ENCODE measurements at regions not wholly inside any gene's neighbourhood (a gene's known extent, or its start where the extent isn't known, plus 50 kb on each side); places are given as distances from the start of the nearest gene placed in this dataset.

- no peak overlapping the region for H3K4me3 Mint-ChIP-seq
- no peaks in the 10 kb centered on the region for H3K36me3 ChIP-seq (replicated peaks in 1 of 2; ENCODE audit: control extremely low read depth in 1 of 2, control insufficient read depth in 1 of 2, extremely low read depth in 1 of 2, insufficient read depth in 2 of 2, low read length in 1 of 2)
- H4K20me1 ChIP-seq (ENCODE audit: control insufficient read depth, insufficient read depth, low read length, poor library complexity, severe bottlenecking), result no peaks in the 10 kb centered on the region
- no peak overlapping the region for H3K27ac ChIP-seq (ENCODE audit: low read length in 2 of 2)
- no peaks in the 10 kb centered on the region for H3K4me1 Mint-ChIP-seq
- peaks cover 4% of the 10 kb centered on the region for H3K27me3 Mint-ChIP-seq
- no peak for DNase-seq
- intact Hi-C loops (cut with micrococcal nuclease), result no loop called here
- no peak overlapping the region for H3K9ac ChIP-seq (ENCODE audit: low read length)
- H3K4me2 ChIP-seq (replicated peaks; ENCODE audit: low read depth, low read length, poor library complexity, severe bottlenecking), result no peak overlapping the region
- no peak overlapping the region for H3K4me3 ChIP-seq (ENCODE audit: control extremely low read depth in 1 of 5, extremely low read depth in 1 of 5, insufficient read depth in 1 of 5, low read depth in 2 of 5, low read length in 4 of 5)
- POLR2A ChIA-PET, result no interaction called here
- H3K27me3 ChIP-seq (replicated peaks in 1 of 4; ENCODE audit: control extremely low read depth in 1 of 4, control insufficient read depth in 3 of 4, insufficient read depth in 4 of 4, low read length in 3 of 4), result no peaks in the 10 kb centered on the region
- ATAC-seq (ENCODE audit: low read depth), result no peak
- CTCF ChIA-PET, result no interaction called here
- H2AFZ ChIP-seq (ENCODE audit: insufficient read depth, low read depth, low read length, poor library complexity, severe bottlenecking), result no peak overlapping the region
- no peaks in the 10 kb centered on the region for H3K79me2 ChIP-seq (ENCODE audit: control insufficient read depth, insufficient read depth, low read length)
- no peak for TF ChIP-seq CTCF (IDR thresholded peaks at IDR 0.05)
- TF ChIP-seq EZH2 (IDR thresholded peaks at IDR 0.05; ENCODE audit: borderline replicate concordance, insufficient read depth, low read depth, low read length, poor library complexity, severe bottlenecking), result no peak
- peaks cover 3% of the 10 kb centered on the region for H3K9me3 Mint-ChIP-seq (ENCODE audit: insufficient read depth)
- WGBS (ENCODE audit: insufficient coverage), result 78% methylated on average over 4 of the region's 4 CpGs
- H3K9me3 ChIP-seq (ENCODE audit: control extremely low read depth in 1 of 3, control insufficient read depth in 2 of 3, insufficient read depth in 1 of 3, low read length in 2 of 3), result peaks cover 0 to under 1% (median 0%) of the 10 kb centered on the region in 3 donors
- no peak overlapping the region for H3K27ac Mint-ChIP-seq
- H3K4me1 ChIP-seq (ENCODE audit: control insufficient read depth in 2 of 2, insufficient read depth in 2 of 2, low read length in 2 of 2), result no peaks in the 10 kb centered on the region
Observed at GRCh38 chr16:25433388-25433787, 175.7 kb upstream of the ZKSCAN2 start.

GRCh38 chr16:25431472-25431871 lies 173.8 kb upstream of the ZKSCAN2 start:
- peaks cover 0 to 4% (median 3%) of the 10 kb centered on the region in 3 donors for H3K9me3 ChIP-seq (ENCODE audit: control extremely low read depth in 1 of 3, control insufficient read depth in 2 of 3, insufficient read depth in 1 of 3, low read length in 2 of 3)
- no peak for TF ChIP-seq EZH2 (IDR thresholded peaks at IDR 0.05; ENCODE audit: borderline replicate concordance, insufficient read depth, low read depth, low read length, poor library complexity, severe bottlenecking)
- TF ChIP-seq CTCF (IDR thresholded peaks at IDR 0.05), result no peak
- CTCF ChIA-PET, result no interaction called here
- intact Hi-C loops (cut with micrococcal nuclease), result no loop called here
- H3K4me1 ChIP-seq (ENCODE audit: control insufficient read depth in 2 of 2, insufficient read depth in 2 of 2, low read length in 2 of 2), result no peaks in the 10 kb centered on the region
- Mint-ChIP-seq H3K27ac (no peak overlapping the region), H3K27me3 (peaks cover 4% of the 10 kb centered on the region), H3K9me3 (ENCODE audit: insufficient read depth) (peaks cover 4% of the 10 kb centered on the region), H3K4me3 (no peak overlapping the region), H3K4me1 (no peaks in the 10 kb centered on the region)
- H3K4me2 ChIP-seq (replicated peaks; ENCODE audit: low read depth, low read length, poor library complexity, severe bottlenecking), result no peak overlapping the region
- no peak overlapping the region for H2AFZ ChIP-seq (ENCODE audit: insufficient read depth, low read depth, low read length, poor library complexity, severe bottlenecking)
- POLR2A ChIA-PET, result no interaction called here
- H4K20me1 ChIP-seq (ENCODE audit: control insufficient read depth, insufficient read depth, low read length, poor library complexity, severe bottlenecking), result no peaks in the 10 kb centered on the region
- ATAC-seq (ENCODE audit: low read depth) (no peak), DNase-seq (no peak)
- 93% methylated on average over 5 of the region's 7 CpGs for WGBS (ENCODE audit: insufficient coverage)
- H3K27ac ChIP-seq (ENCODE audit: low read length in 2 of 2), result no peak overlapping the region
- H3K4me3 ChIP-seq (ENCODE audit: control extremely low read depth in 1 of 5, extremely low read depth in 1 of 5, insufficient read depth in 1 of 5, low read depth in 2 of 5, low read length in 4 of 5), result no peak overlapping the region
- no peaks in the 10 kb centered on the region for H3K79me2 ChIP-seq (ENCODE audit: control insufficient read depth, insufficient read depth, low read length)
- no peak overlapping the region for H3K9ac ChIP-seq (ENCODE audit: low read length)
- H3K36me3 ChIP-seq (replicated peaks in 1 of 2; ENCODE audit: control extremely low read depth in 1 of 2, control insufficient read depth in 1 of 2, extremely low read depth in 1 of 2, insufficient read depth in 2 of 2, low read length in 1 of 2), result no peaks in the 10 kb centered on the region
- no peaks in the 10 kb centered on the region for H3K27me3 ChIP-seq (replicated peaks in 1 of 4; ENCODE audit: control extremely low read depth in 1 of 4, control insufficient read depth in 3 of 4, insufficient read depth in 4 of 4, low read length in 3 of 4)
